ENCODE measurements at regions not wholly inside any gene's neighbourhood (a gene's known extent, or its start where the extent isn't known, plus 50 kb on each side); places are given as distances from the start of the nearest gene placed in this dataset.

GRCh38 chr13:30841154-30841553 is 64.9 kb upstream of the MEDAG start:
- TF ChIP-seq CTCF (IDR thresholded peaks at IDR 0.05) = no peak
- TF ChIP-seq POLR2A (IDR thresholded peaks at IDR 0.05) = no peak
